GM12875 (cell line): ENCODE measurements at regions not wholly inside any gene's neighbourhood (a gene's known extent, or its start where the extent isn't known, plus 50 kb on each side); places are given as distances from the start of the nearest gene placed in this dataset.

Experiments used
- H3K4me3 ChIP-seq: one replicate; pipeline ENCODE4 v1.5.1; 2011; ENCODE audit warnings: low read depth, low read length, control low read depth
- TF ChIP-seq, protein P1 (sequence below): IDR thresholded peaks from 2 replicates; pipeline ENCODE4 v1.5.1; 2011; ENCODE audit warnings: low read depth, mild to moderate bottlenecking, control low read depth, inconsistent platforms, low read length, moderate library complexity, borderline replicate concordance; ENCODE audit not compliant: insufficient read depth

- no peak overlapping the region for H3K4me3 ChIP-seq
- TF ChIP-seq, protein P1, sequence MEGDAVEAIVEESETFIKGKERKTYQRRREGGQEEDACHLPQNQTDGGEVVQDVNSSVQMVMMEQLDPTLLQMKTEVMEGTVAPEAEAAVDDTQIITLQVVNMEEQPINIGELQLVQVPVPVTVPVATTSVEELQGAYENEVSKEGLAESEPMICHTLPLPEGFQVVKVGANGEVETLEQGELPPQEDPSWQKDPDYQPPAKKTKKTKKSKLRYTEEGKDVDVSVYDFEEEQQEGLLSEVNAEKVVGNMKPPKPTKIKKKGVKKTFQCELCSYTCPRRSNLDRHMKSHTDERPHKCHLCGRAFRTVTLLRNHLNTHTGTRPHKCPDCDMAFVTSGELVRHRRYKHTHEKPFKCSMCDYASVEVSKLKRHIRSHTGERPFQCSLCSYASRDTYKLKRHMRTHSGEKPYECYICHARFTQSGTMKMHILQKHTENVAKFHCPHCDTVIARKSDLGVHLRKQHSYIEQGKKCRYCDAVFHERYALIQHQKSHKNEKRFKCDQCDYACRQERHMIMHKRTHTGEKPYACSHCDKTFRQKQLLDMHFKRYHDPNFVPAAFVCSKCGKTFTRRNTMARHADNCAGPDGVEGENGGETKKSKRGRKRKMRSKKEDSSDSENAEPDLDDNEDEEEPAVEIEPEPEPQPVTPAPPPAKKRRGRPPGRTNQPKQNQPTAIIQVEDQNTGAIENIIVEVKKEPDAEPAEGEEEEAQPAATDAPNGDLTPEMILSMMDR = no peak
Measured at GRCh38 chr5:147174671-147175265, 60.1 kb upstream of the STK32A start.

DNA sequence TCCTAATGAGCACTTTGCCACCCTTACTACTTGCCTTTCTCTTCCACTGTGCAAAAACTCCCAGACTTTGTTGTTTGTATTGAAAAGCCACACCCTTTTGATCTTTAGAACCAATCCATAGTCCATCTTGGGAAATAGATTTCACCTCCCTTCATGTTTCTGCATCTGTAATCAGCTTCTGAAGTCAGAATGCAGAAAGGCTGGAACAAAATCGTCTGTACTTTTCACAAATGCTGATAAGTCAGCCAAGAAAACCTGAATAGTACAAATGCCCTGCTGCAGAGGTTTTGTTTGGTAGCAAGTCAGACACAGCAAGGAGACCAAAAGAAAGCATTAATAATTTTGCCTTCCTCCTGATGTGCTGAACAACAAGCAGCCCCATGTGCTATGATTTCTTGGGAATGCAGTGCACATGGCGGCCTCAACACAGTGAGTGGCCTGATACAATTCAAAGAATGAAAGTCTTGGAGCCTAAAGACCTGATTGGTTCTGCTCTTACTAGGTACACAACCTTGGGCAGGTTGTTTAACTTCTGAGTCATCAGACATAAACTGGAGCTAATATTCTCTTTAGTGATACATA is 59.2 kb upstream of the STK32A start:
- TF ChIP-seq, protein P1 = no peak
- no peak overlapping the region for H3K4me3 ChIP-seq

DNA sequence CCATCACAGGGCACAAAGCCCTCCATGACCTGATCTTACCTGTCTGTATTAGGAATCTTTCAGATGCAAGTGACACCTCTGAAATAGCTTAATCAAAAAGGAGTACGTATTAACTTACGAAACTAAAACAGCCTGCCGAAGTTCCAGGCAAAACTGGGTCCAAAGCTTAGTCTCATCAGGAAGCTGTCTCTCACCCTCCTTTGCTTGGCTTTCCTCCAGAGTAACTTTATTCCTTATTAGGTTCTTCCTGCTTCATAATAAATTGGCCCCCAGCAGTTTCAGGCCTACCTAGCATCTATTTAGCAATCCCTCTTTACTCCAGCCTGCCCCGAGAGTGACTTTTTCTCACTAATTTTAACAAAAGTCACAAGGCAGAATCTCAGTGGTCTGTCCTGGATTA is 58.4 kb upstream of the STK32A start:
- TF ChIP-seq, protein P1 = no peak
- no peak overlapping the region for H3K4me3 ChIP-seq

DNA sequence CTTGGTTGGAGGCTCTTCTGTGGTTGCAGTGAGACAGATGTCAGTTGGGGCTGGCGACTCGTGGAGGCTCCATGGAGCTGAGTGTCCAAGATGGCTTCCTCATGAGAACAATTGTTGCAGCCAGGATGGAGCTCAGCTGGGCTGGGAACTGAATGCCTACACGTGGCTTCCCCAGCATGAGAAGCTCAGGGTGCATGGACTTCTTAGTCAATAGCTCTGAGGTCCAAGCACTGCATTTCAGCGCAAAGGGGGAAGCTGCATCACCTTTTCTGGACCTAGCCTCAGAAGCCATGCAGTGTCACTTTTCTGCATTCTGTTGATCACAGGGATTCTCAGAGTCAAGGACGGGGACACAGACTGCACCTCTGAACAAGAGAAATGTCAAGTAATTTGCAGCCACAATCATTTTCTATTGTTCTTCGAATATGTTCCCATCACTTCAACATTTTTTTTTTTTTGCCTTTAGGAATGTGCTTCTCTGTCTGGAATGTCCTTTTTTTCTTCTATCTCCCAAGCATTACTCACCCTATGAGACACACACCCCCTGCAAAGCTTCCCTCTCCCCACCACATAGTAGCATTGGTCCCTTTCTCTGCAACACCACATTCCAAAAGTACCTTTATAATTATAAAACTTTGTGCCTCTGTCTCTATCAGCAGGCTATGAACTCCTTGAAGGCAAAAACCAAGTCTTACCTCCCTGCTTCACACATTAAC is 57.5 kb upstream of the STK32A start:
- TF ChIP-seq, protein P1 = no peak
- H3K4me3 ChIP-seq = no peak overlapping the region

DNA sequence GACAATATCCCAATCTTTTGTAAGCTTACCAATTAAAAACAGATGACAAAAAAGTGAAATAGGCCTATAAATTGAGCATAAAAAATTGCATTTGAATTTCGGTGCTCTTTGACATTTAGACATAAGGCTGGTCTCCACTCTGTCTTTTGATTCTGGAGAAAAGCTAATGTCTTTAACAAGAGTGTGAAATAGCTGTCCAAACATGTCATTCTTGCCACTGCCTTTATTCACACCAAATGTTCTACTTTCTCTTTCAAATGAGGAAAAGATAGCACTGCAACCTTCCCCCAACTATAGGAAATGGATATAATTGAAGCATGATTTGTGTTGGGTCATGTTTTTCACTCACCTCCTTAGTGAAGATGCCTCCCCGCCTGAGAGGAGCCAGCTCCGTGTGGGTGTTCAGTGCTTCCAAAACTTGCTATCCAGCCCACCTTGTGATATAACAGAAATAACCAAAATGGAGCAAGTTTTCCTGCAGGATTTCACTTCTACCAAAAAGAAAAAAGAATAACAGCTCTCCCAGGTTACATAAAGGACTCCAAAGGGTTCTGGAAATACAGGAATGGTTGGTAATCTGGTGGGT is 55.2 kb upstream of the STK32A start:
- TF ChIP-seq, protein P1 = no peak
- H3K4me3 ChIP-seq = no peak overlapping the region

GRCh38 chr5:147180751-147181150 is 54.1 kb upstream of the STK32A start:
- H3K4me3 ChIP-seq = no peak overlapping the region
- TF ChIP-seq, protein P1 = no peak
